HG03442 (cell line): ENCODE measurements at regions not wholly inside any gene's neighbourhood (a gene's known extent, or its start where the extent isn't known, plus 50 kb on each side); places are given as distances from the start of the nearest gene placed in this dataset.

ENCODE experiments used
- ATAC-seq: cut with Tn5 transposase; IDR thresholded peaks from one replicate; pipeline ENCODE4 v1.9.1; 2021; ENCODE audit warnings: mild to moderate bottlenecking, moderate library complexity; ENCODE audit not compliant: unreplicated experiment

- no peak for ATAC-seq
Observed at GRCh38 chr1:34270181-34270580, 93.5 kb downstream of the C1orf94 start.

- no peak for ATAC-seq
Observed at GRCh38 chr1:34272152-34272551, 95.4 kb downstream of the C1orf94 start.

GRCh38 chr1:34275150-34275549 is 98.4 kb downstream of the C1orf94 start:
- no peak for ATAC-seq

GRCh38 chr1:34276606-34277005 is 99.9 kb downstream of the C1orf94 start:
- no peak for ATAC-seq

- ATAC-seq = no peak
Observed at GRCh38 chr1:34277150-34277549, 100.4 kb downstream of the C1orf94 start.

GRCh38 chr1:34278211-34278610 is 101.5 kb downstream of the C1orf94 start:
- ATAC-seq = no peak

- no peak for ATAC-seq
Observed at GRCh38 chr1:34279971-34280370, 103.3 kb downstream of the C1orf94 start.

- no peak for ATAC-seq
Observed at GRCh38 chr1:34280509-34280908, 103.8 kb downstream of the C1orf94 start.

GRCh38 chr1:34283142-34283541 is 106.4 kb downstream of the C1orf94 start:
- no peak for ATAC-seq

- no peak for ATAC-seq
Observed at GRCh38 chr1:34286511-34286910, 109.8 kb downstream of the C1orf94 start.

- ATAC-seq = no peak
Observed at GRCh38 chr1:34290831-34291230, 114.1 kb downstream of the C1orf94 start.

- no peak for ATAC-seq
Observed at GRCh38 chr1:34292472-34292871, 115.8 kb downstream of the C1orf94 start.

GRCh38 chr1:34296059-34296458 is 119.4 kb downstream of the C1orf94 start:
- ATAC-seq = no peak

- no peak for ATAC-seq
Observed at GRCh38 chr1:34302798-34303197, 126.1 kb downstream of the C1orf94 start.

- no peak for ATAC-seq
Observed at GRCh38 chr1:34303218-34303617, 126.5 kb downstream of the C1orf94 start.

- no peak for ATAC-seq
Observed at GRCh38 chr1:34306568-34306967, 129.9 kb downstream of the C1orf94 start.

- ATAC-seq = no peak
Observed at GRCh38 chr1:34312359-34312758, 135.7 kb downstream of the C1orf94 start.

- ATAC-seq = no peak
Observed at GRCh38 chr1:34315974-34316373, 139.3 kb downstream of the C1orf94 start.

- ATAC-seq = no peak
Observed at GRCh38 chr1:34316773-34317172, 140.1 kb downstream of the C1orf94 start.

GRCh38 chr1:34319218-34319617 is 142.5 kb downstream of the C1orf94 start:
- no peak for ATAC-seq

- ATAC-seq = no peak
Observed at GRCh38 chr1:34320053-34320669, 143.5 kb downstream of the C1orf94 start.

- ATAC-seq = no peak
Observed at GRCh38 chr1:34322969-34323368, 146.3 kb downstream of the C1orf94 start.

GRCh38 chr1:34324879-34325440 is 148.3 kb downstream of the C1orf94 start:
- ATAC-seq = no peak
